Tibial nerve (tissue), 4 donors: ENCODE measurements at regions not wholly inside any gene's neighbourhood (a gene's known extent, or its start where the extent isn't known, plus 50 kb on each side); places are given as distances from the start of the nearest gene placed in this dataset.

Experiments
- DNase-seq, 2 donors: peaks; one replicate each; pipeline ENCODE4 v3.0.0-alpha.2; 2019; ENCODE audit warnings: low spot score in 2 of 2
- H3K27ac ChIP-seq, 4 donors: fragments of 200-600 bp; sonication (generic) in 3 of 4; one replicate each; pipeline ENCODE4 v1.5.1; 2017 to 2019; ENCODE audit warnings: mild to moderate bottlenecking in 1 of 4
- H3K27me3 ChIP-seq, 2 donors: fragments of 200-600 bp; sonication (generic) in 1 of 2; one replicate each; pipeline versions ENCODE4 v1.5.1 to v1.6.0; 2017 to 2019
- H3K36me3 ChIP-seq, 3 donors: fragments of 200-600 bp; sonication (generic); one replicate each; pipeline ENCODE4 v1.5.1; 2018 to 2019
- H3K4me1 ChIP-seq, 4 donors: fragments of 200-600 bp; sonication (generic) in 3 of 4; one replicate each; pipeline ENCODE4 v1.5.1; 2017 to 2019
- H3K4me3 ChIP-seq, 4 donors: fragments of 200-600 bp; sonication (generic) in 3 of 4; one replicate each; pipeline ENCODE4 v1.5.1; 2017 to 2019; ENCODE audit warnings: mild to moderate bottlenecking in 1 of 4, moderate library complexity in 1 of 4
- H3K9me3 ChIP-seq, 4 donors: fragments of 200-600 bp; sonication (generic) in 3 of 4; one replicate each; pipeline ENCODE4 v1.5.1; 2017 to 2019
- EP300 ChIP-seq, 2 donors: sonication (generic); formaldehyde crosslinking; IDR thresholded peaks; one replicate each; pipeline ENCODE4 v1.6.1; 2017; ENCODE audit warnings: antibody characterized with exemption in 2 of 2, mild to moderate bottlenecking in 1 of 2
- POLR2A ChIP-seq, 2 donors: fragments of 450-650 bp; IDR thresholded peaks; one replicate each; pipeline ENCODE4 v1.6.1; 2017; ENCODE audit warnings: antibody characterized with exemption in 2 of 2, mild to moderate bottlenecking in 2 of 2, moderate library complexity in 2 of 2
- WGBS, 2 donors: methylation state at CpG; one replicate each; pipeline ENCODE4 v1.1.5; 2018; 5-methylcytosine and 5-hydroxymethylcytosine counted together
- TF ChIP-seq, protein P1 (sequence below), 5 experiments: fragments of 200-600 bp in 3 of 5; fragments of 450-650 bp in 2 of 5; sonication (generic) in 3 of 5; IDR thresholded peaks; one replicate each; pipeline ENCODE4 v1.5.1; 2016 to 2019; ENCODE audit warnings: antibody characterized with exemption in 5 of 5, mild to moderate bottlenecking in 3 of 5, moderate library complexity in 2 of 5

DNA sequence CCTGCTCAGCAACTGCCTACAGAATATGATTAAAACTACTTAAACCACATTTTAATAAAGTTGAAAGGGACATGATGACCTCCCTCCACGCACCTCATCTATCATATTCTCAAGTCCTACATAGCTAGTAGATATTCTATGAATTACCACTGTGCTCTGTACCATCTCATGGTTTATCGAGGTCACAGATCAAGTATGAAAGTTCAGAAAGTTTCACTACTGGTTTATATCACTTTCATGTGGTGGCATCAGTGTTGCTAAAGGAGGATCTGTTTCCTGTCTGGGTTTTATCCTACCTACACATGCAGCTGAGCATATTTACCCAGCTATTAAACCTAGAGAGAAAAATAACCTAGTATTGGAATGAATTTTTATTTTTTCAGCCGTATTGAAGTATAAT is 214.9 kb upstream of the MON1B start:
- TF ChIP-seq, protein P1, sequence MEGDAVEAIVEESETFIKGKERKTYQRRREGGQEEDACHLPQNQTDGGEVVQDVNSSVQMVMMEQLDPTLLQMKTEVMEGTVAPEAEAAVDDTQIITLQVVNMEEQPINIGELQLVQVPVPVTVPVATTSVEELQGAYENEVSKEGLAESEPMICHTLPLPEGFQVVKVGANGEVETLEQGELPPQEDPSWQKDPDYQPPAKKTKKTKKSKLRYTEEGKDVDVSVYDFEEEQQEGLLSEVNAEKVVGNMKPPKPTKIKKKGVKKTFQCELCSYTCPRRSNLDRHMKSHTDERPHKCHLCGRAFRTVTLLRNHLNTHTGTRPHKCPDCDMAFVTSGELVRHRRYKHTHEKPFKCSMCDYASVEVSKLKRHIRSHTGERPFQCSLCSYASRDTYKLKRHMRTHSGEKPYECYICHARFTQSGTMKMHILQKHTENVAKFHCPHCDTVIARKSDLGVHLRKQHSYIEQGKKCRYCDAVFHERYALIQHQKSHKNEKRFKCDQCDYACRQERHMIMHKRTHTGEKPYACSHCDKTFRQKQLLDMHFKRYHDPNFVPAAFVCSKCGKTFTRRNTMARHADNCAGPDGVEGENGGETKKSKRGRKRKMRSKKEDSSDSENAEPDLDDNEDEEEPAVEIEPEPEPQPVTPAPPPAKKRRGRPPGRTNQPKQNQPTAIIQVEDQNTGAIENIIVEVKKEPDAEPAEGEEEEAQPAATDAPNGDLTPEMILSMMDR (IDR thresholded peaks at IDR 0.05): no peak
- TF ChIP-seq EP300 (IDR thresholded peaks at IDR 0.05): no peak
- no peak for TF ChIP-seq POLR2A (IDR thresholded peaks at IDR 0.05)
- Histone ChIP-seq H3K9me3 (no peaks in the 10 kb centered on the region), H3K27ac (no peak overlapping the region), H3K27me3 (no peaks in the 10 kb centered on the region), H3K36me3 (no peaks in the 10 kb centered on the region), H3K4me1 (no peaks in the 10 kb centered on the region), H3K4me3 (no peak overlapping the region)
- DNase-seq: no peak
- 87% methylated on average over 3 of the region's 3 CpGs for WGBS, 2 donors

DNA sequence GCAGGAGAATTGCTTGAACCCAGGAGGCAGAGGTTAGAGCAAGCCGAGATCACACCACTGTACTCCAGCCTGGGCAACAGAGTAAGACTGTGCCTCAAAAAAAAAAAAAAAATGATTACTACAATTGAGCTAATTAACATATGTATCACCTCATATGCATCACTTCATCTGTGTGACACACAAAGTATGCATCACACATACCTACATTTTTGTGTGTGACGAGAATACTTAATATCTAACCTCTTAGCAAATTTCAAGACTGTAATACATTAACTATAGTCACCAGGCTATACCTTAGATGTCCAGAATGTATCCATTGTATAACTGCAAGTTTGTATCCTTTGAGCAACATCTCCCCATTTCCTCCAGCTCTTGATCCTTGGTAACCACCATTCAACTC is 214.2 kb upstream of the MON1B start:
- no peak overlapping the region for H3K4me3 ChIP-seq
- H3K27ac ChIP-seq: no peak overlapping the region
- TF ChIP-seq, protein P1 (IDR thresholded peaks at IDR 0.05): no peak
- TF ChIP-seq POLR2A (IDR thresholded peaks at IDR 0.05) (no peak), EP300 (IDR thresholded peaks at IDR 0.05) (no peak)
- H3K36me3 ChIP-seq: no peaks in the 10 kb centered on the region
- DNase-seq: no peak
- H3K9me3 ChIP-seq: no peaks in the 10 kb centered on the region
- no peaks in the 10 kb centered on the region for H3K27me3 ChIP-seq
- no peaks in the 10 kb centered on the region for H3K4me1 ChIP-seq
- 90 to 91% methylated on average over 2 of the region's 2 CpGs for WGBS, 2 donors

DNA sequence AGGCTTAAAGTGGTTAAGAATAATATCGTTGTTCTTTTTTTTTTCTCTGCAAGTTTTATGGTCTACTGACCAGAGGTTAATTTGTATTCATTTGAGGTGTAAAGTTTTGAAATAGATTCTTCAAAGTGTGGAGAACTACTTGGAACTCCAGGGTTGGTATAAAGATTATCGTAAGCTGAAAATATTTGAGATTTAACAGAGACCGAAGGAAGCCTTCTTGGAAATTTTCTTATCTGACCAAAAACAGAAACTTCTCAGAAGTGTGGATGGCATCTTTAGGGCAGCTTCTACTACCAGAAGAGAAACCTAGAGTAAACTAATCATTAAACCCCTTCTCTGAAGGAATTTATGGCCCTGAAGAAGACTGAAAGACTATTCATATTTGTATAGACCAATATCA is 206.8 kb upstream of the MON1B start:
- H3K27ac ChIP-seq: no peak overlapping the region
- DNase-seq: no peak
- H3K27me3 ChIP-seq: no peaks in the 10 kb centered on the region
- TF ChIP-seq, protein P1 (IDR thresholded peaks at IDR 0.05): no peak
- TF ChIP-seq EP300 (IDR thresholded peaks at IDR 0.05) (no peak), POLR2A (IDR thresholded peaks at IDR 0.05) (no peak)
- no peaks in the 10 kb centered on the region for H3K4me1 ChIP-seq
- no peaks in the 10 kb centered on the region for H3K9me3 ChIP-seq
- H3K36me3 ChIP-seq: no peaks in the 10 kb centered on the region
- no peak overlapping the region for H3K4me3 ChIP-seq
- 73 to 77% methylated on average over 3 of the region's 3 CpGs for WGBS, 2 donors

DNA sequence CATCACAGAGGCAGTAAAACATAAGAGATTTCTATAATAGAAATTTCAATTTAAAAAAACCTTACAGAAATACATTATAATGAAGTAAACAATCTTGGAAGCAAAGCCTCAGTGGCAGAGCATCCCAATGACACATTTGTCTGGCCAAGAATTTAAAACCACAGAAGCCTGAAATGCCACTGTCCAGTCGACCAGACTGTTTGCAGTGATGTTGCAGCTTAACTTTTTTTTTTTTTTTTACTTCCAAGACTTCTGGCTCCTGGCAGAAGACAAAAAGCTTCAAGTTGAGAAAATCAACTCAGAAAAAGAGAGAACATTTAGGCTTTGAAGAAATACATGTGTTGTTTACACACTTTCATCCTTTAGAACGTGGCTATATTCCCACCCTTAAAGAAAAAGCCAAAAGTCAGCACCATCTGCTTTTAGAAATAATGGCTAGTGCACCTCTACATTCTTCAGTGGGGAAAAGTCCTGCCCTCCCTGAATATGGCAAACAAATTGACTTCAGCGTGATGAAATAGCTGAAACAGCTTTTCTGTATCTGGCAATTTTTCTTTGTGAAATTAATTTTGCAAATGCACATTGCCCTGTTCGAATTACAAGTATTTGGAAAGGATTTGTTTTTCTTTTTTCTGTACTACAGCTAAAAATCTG is 205.5 kb upstream of the MON1B start:
- TF ChIP-seq EP300 (IDR thresholded peaks at IDR 0.05) (no peak), POLR2A (IDR thresholded peaks at IDR 0.05) (no peak)
- TF ChIP-seq, protein P1 (IDR thresholded peaks at IDR 0.05): no peak
- WGBS, 2 donors: 31 to 42% methylated on average over 4 of the region's 4 CpGs
- Histone ChIP-seq H3K36me3 (no peaks in the 10 kb centered on the region), H3K4me3 (no peak overlapping the region), H3K4me1 (no peaks in the 10 kb centered on the region), H3K27me3 (no peaks in the 10 kb centered on the region), H3K27ac (no peak overlapping the region), H3K9me3 (no peaks in the 10 kb centered on the region)
- DNase-seq: no peak

DNA sequence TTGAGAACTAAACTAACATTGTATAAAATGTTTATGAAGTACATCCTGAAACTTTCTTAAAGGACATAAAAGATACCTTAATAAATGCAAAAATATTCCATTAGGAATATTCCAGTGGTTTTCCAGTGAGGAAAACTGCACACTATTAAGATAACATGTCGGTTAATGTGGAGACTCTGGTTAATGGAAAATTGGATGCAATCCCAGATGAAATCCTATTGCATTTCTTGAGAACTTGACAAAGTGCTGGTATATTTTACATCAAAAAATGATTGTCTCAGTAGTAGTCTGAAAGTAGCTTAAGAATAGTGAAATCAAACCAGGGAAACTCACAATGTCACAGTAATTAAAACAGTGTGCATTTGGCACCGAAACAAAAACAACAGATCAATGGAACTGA is 202.5 kb upstream of the MON1B start:
- H3K4me3 ChIP-seq: no peak overlapping the region
- no peaks in the 10 kb centered on the region for H3K4me1 ChIP-seq
- H3K9me3 ChIP-seq: no peaks in the 10 kb centered on the region
- no peaks in the 10 kb centered on the region for H3K36me3 ChIP-seq
- 67 to 71% methylated on average over 2 of the region's 2 CpGs for WGBS, 2 donors
- no peaks in the 10 kb centered on the region for H3K27me3 ChIP-seq
- H3K27ac ChIP-seq: no peak overlapping the region
- no peak for DNase-seq
- no peak for TF ChIP-seq POLR2A (IDR thresholded peaks at IDR 0.05)
- TF ChIP-seq, protein P1 (IDR thresholded peaks at IDR 0.05): no peak
